ENCODE measurements at regions not wholly inside any gene's neighbourhood (a gene's known extent, or its start where the extent isn't known, plus 50 kb on each side); places are given as distances from the start of the nearest gene placed in this dataset.

GRCh38 chr11:116099541-116099940 lies 595.3 kb upstream of the CADM1 start:
- no peaks in the 10 kb centered on the region for H3K9me2 ChIP-seq
- no peak overlapping the region for H3K4me2 ChIP-seq
- 48% methylated on average over 6 of the region's 6 CpGs for WGBS (ENCODE audit: low lambda C conversion rate)
- no peak for DNase-seq
- H3K27me3 ChIP-seq (ENCODE audit: insufficient read depth): no peaks in the 10 kb centered on the region
- H3F3A ChIP-seq (replicated peaks; ENCODE audit: insufficient read depth): no peaks in the 10 kb centered on the region
- no peaks in the 10 kb centered on the region for H4K20me1 ChIP-seq (ENCODE audit: insufficient read depth)
- H3K27ac ChIP-seq (ENCODE audit: low read depth in 2 of 2, low read length in 1 of 2): no peak overlapping the region
- no peak overlapping the region for H3K9ac ChIP-seq
- CTCF ChIA-PET: no interaction called here
- no peaks in the 10 kb centered on the region for H3K79me2 ChIP-seq (ENCODE audit: insufficient read depth)
- H3K4me1 ChIP-seq (ENCODE audit: control insufficient read depth in 1 of 2, insufficient read depth in 2 of 2, low read depth in 1 of 2, low read length in 1 of 2): no peaks in the 10 kb centered on the region
- H3K36me3 ChIP-seq (replicated peaks in 1 of 2; ENCODE audit: control insufficient read depth in 1 of 2, insufficient read depth in 2 of 2, low read length in 1 of 2): no peaks in the 10 kb centered on the region
- no peak overlapping the region for H2AFZ ChIP-seq (ENCODE audit: low read depth)
- H3K9me3 ChIP-seq: no peaks in the 10 kb centered on the region
- POLR2A ChIA-PET: no interaction called here
- TF ChIP-seq FOSL2 (IDR thresholded peaks at IDR 0.05; ENCODE audit: borderline replicate concordance, low read depth): no peak
- no peak for TF ChIP-seq GABPA (IDR thresholded peaks at IDR 0.05; ENCODE audit: low read depth)
- no peak for TF ChIP-seq MAX (IDR thresholded peaks at IDR 0.05; ENCODE audit: low read depth)
- no peak for TF ChIP-seq REST (IDR thresholded peaks at IDR 0.05; ENCODE audit: low read depth, low read length)
- no peak for TF ChIP-seq RAD21 (IDR thresholded peaks at IDR 0.05; ENCODE audit: low read length)
- no peak for TF ChIP-seq RCOR1 (IDR thresholded peaks at IDR 0.05; ENCODE audit: low read length)
- TF ChIP-seq GATA2 (CRISPR knock-in tag; IDR thresholded peaks at IDR 0.05): no peak
- no peak for TF ChIP-seq YY1 (IDR thresholded peaks at IDR 0.05; ENCODE audit: low read depth)
- TF ChIP-seq SIN3A (IDR thresholded peaks at IDR 0.05; ENCODE audit: borderline replicate concordance, low read depth, low read length): no peak
- no peak for TF ChIP-seq CTCF (IDR thresholded peaks at IDR 0.05)
- no peak for TF ChIP-seq RFX5 (IDR thresholded peaks at IDR 0.05; ENCODE audit: low read length)
- TF ChIP-seq FOXJ3 (CRISPR knock-in tag; IDR thresholded peaks at IDR 0.05): no peak
- TF ChIP-seq USF1 (IDR thresholded peaks at IDR 0.05; ENCODE audit: borderline replicate concordance, low read depth): no peak
- TF ChIP-seq FOXM1 (IDR thresholded peaks at IDR 0.05; ENCODE audit: low read depth): no peak
- no peak overlapping the region for H3K4me3 ChIP-seq (ENCODE audit: low read depth in 2 of 2, low read length in 1 of 2)

Data from SK-N-SH (cell line).